ENCODE measurements at regions not wholly inside any gene's neighbourhood (a gene's known extent, or its start where the extent isn't known, plus 50 kb on each side); places are given as distances from the start of the nearest gene placed in this dataset.
A peak's percentile ranks its signal among the peaks of the same experiment; 100 is the strongest.

DNA sequence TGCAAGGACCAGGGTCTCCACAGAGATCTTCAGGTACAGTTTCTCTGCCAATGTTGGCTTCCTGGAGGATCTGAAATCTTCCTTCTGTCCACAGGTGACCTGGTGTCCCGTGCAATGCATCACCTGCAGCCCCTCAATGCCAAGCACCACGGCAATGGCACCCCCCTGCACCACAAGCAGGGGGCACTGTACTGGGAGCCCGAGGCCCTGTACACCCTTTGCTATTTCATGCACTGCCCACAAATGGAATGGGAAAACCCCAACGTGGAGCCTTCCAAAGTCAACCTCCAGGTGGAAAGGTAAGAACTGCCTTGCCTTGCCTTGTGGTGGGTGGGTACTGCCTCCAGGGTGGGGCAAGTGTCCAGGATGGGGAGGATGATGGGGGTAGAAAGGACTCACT lies 141.8 kb upstream of the PWP1 start:
- H2AFZ ChIP-seq (ENCODE audit: low read length) = no peak overlapping the region
- DNase-seq (ENCODE audit: low read depth in 2 of 2) = no peak
- no peaks in the 10 kb centered on the region for H3K9me3 ChIP-seq (ENCODE audit: control insufficient read depth, insufficient read depth, low read depth, low read length)
- no peaks in the 10 kb centered on the region for H3K79me2 ChIP-seq (ENCODE audit: control insufficient read depth, insufficient read depth, low read length)
- H3K27me3 ChIP-seq (ENCODE audit: control insufficient read depth, insufficient read depth, low read length) = no peaks in the 10 kb centered on the region
- H3K27ac ChIP-seq (ENCODE audit: insufficient read depth, low read length) = no peak overlapping the region
- no peak overlapping the region for H3K4me3 ChIP-seq (replicated peaks in 1 of 4; ENCODE audit: control extremely low read depth in 1 of 4, insufficient read depth in 1 of 4, low read depth in 3 of 4, low read length in 4 of 4)
- no peaks in the 10 kb centered on the region for H3K4me1 ChIP-seq (ENCODE audit: control insufficient read depth, extremely low read depth, insufficient read depth, low read length)
- no peaks in the 10 kb centered on the region for H3K36me3 ChIP-seq (ENCODE audit: control insufficient read depth, insufficient read depth, low read length)
- TF ChIP-seq, protein P1, sequence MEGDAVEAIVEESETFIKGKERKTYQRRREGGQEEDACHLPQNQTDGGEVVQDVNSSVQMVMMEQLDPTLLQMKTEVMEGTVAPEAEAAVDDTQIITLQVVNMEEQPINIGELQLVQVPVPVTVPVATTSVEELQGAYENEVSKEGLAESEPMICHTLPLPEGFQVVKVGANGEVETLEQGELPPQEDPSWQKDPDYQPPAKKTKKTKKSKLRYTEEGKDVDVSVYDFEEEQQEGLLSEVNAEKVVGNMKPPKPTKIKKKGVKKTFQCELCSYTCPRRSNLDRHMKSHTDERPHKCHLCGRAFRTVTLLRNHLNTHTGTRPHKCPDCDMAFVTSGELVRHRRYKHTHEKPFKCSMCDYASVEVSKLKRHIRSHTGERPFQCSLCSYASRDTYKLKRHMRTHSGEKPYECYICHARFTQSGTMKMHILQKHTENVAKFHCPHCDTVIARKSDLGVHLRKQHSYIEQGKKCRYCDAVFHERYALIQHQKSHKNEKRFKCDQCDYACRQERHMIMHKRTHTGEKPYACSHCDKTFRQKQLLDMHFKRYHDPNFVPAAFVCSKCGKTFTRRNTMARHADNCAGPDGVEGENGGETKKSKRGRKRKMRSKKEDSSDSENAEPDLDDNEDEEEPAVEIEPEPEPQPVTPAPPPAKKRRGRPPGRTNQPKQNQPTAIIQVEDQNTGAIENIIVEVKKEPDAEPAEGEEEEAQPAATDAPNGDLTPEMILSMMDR (conservative IDR thresholded peaks at IDR 0.05 in 1 of 2, IDR thresholded peaks at IDR 0.05 in 1 of 2; ENCODE audit: low read depth in 1 of 2, low read length in 2 of 2) = no peak
- TF ChIP-seq EZH2 (IDR thresholded peaks at IDR 0.05; ENCODE audit: low read length, missing control alignments) = no peak
- no peak overlapping the region for H3K4me2 ChIP-seq (ENCODE audit: extremely low read depth, insufficient read depth, low read length)
- no peaks in the 10 kb centered on the region for H4K20me1 ChIP-seq (ENCODE audit: control insufficient read depth, extremely low read depth, insufficient read depth, low read length)
- no peak overlapping the region for H3K9ac ChIP-seq (ENCODE audit: insufficient read depth, low read length)

DNA sequence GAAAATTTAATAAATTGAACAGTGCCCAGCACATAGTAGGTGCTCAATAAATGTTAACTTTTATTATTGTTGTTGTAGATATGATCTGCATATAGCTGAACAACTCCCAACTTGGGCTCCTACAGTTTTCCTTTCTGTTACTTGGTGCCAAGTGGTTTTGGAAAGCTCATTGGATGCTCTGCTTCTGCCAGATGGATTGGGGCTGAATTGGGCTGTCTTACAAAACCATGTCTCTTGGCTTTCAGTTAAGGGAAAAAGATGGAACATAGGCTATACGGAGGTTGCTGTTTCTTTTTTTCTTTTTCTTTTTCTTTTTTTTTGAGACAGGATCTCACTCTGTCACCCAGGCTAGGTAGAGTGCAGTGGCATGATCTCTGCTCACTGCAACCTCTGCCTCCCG lies 140.7 kb upstream of the PWP1 start:
- H3K4me2 ChIP-seq (ENCODE audit: extremely low read depth, insufficient read depth, low read length) = peak overlapping the region; percentile 5
- TF ChIP-seq EZH2 (IDR thresholded peaks at IDR 0.05; ENCODE audit: low read length, missing control alignments) = no peak
- TF ChIP-seq, protein P1 (conservative IDR thresholded peaks at IDR 0.05 in 1 of 2, IDR thresholded peaks at IDR 0.05 in 1 of 2; ENCODE audit: low read depth in 1 of 2, low read length in 2 of 2) = no peak
- DNase-seq (ENCODE audit: low read depth in 2 of 2) = peak; percentile 11 to 14

DNA sequence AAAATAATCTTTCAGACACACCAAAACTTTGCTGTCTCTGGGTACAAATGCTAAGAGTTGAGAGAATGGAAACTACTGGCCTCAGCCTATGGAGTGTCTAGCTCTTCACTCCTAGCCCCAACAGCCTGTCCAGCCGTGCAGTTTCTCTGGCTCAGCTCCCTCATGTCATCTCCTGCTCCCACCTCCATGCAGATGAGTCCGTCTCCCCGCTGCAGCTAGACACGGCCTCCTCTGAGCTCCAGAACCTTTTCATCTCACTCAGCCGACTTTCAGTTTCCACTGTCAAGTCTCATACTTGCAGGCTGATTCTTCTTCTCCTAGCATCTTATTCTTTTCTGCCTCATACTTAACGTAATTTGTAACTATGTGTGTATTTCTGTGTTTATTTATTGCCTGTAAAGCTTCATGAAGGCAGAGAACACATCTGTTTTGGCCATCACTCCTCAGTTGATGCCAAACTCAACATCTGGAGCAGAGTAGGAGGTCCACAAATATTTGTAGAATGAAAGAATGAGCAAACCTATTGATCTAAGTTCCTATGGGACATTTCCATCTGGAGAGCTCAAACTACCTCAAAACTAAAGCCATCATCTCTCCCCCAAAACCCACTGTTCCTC lies 139.8 kb upstream of the PWP1 start:
- Histone ChIP-seq H2AFZ (ENCODE audit: low read length) (peak overlapping the region; percentile 30), H3K4me2 (ENCODE audit: extremely low read depth, insufficient read depth, low read length) (peak overlapping the region; percentile 59)
- DNase-seq (ENCODE audit: low read depth in 2 of 2) = peak in 1 of 2 donors; percentile 9

More for the DNA sequence above, 140.7 kb upstream of the PWP1 start:
- Histone ChIP-seq H3K27ac (ENCODE audit: insufficient read depth, low read length) (no peak overlapping the region), H3K9ac (ENCODE audit: insufficient read depth, low read length) (no peak overlapping the region), H3K4me3 (replicated peaks in 1 of 4; ENCODE audit: control extremely low read depth in 1 of 4, insufficient read depth in 1 of 4, low read depth in 3 of 4, low read length in 4 of 4) (peak overlapping the region in 1 of 4 experiments; percentile 18), H3K79me2 (ENCODE audit: control insufficient read depth, insufficient read depth, low read length) (no peaks in the 10 kb centered on the region), H2AFZ (ENCODE audit: low read length) (no peak overlapping the region), H4K20me1 (ENCODE audit: control insufficient read depth, extremely low read depth, insufficient read depth, low read length) (no peaks in the 10 kb centered on the region), H3K27me3 (ENCODE audit: control insufficient read depth, insufficient read depth, low read length) (no peaks in the 10 kb centered on the region), H3K4me1 (ENCODE audit: control insufficient read depth, extremely low read depth, insufficient read depth, low read length) (no peaks in the 10 kb centered on the region), H3K9me3 (ENCODE audit: control insufficient read depth, insufficient read depth, low read depth, low read length) (no peaks in the 10 kb centered on the region), H3K36me3 (ENCODE audit: control insufficient read depth, insufficient read depth, low read length) (no peaks in the 10 kb centered on the region)

More for the DNA sequence above, 139.8 kb upstream of the PWP1 start:
- no peak overlapping the region for H3K9ac ChIP-seq (ENCODE audit: insufficient read depth, low read length)
- H3K36me3 ChIP-seq (ENCODE audit: control insufficient read depth, insufficient read depth, low read length) = no peaks in the 10 kb centered on the region
- H4K20me1 ChIP-seq (ENCODE audit: control insufficient read depth, extremely low read depth, insufficient read depth, low read length) = no peaks in the 10 kb centered on the region
- no peaks in the 10 kb centered on the region for H3K79me2 ChIP-seq (ENCODE audit: control insufficient read depth, insufficient read depth, low read length)
- H3K4me3 ChIP-seq (replicated peaks in 1 of 4; ENCODE audit: control extremely low read depth in 1 of 4, insufficient read depth in 1 of 4, low read depth in 3 of 4, low read length in 4 of 4) = peak overlapping the region in 1 of 4 experiments; percentile 18
- no peak for TF ChIP-seq EZH2 (IDR thresholded peaks at IDR 0.05; ENCODE audit: low read length, missing control alignments)
- TF ChIP-seq, protein P1 (conservative IDR thresholded peaks at IDR 0.05 in 1 of 2, IDR thresholded peaks at IDR 0.05 in 1 of 2; ENCODE audit: low read depth in 1 of 2, low read length in 2 of 2) = no peak
- H3K9me3 ChIP-seq (ENCODE audit: control insufficient read depth, insufficient read depth, low read depth, low read length) = no peaks in the 10 kb centered on the region
- H3K27ac ChIP-seq (ENCODE audit: insufficient read depth, low read length) = no peak overlapping the region
- H3K4me1 ChIP-seq (ENCODE audit: control insufficient read depth, extremely low read depth, insufficient read depth, low read length) = no peaks in the 10 kb centered on the region
- H3K27me3 ChIP-seq (ENCODE audit: control insufficient read depth, insufficient read depth, low read length) = no peaks in the 10 kb centered on the region

Measured in fibroblast of lung (primary cell).